Fibroblast of villous mesenchyme (primary cell): ENCODE measurements at regions not wholly inside any gene's neighbourhood (a gene's known extent, or its start where the extent isn't known, plus 50 kb on each side); places are given as distances from the start of the nearest gene placed in this dataset.

Experiments used
- DNase-seq: peaks from one replicate; pipeline ENCODE4 v3.0.0-alpha.2; 2010; ENCODE audit warnings: low read depth
- H3K4me3 ChIP-seq: 2 replicates; pipeline ENCODE4 v1.5.1; 2011; ENCODE audit warnings: low read depth, mild to moderate bottlenecking, low read length
- TF ChIP-seq, protein P1 (sequence below): IDR thresholded peaks from 2 replicates; pipeline ENCODE4 v1.5.1; 2012; ENCODE audit warnings: low read depth, mild to moderate bottlenecking, low read length; ENCODE audit not compliant: insufficient read depth

DNA sequence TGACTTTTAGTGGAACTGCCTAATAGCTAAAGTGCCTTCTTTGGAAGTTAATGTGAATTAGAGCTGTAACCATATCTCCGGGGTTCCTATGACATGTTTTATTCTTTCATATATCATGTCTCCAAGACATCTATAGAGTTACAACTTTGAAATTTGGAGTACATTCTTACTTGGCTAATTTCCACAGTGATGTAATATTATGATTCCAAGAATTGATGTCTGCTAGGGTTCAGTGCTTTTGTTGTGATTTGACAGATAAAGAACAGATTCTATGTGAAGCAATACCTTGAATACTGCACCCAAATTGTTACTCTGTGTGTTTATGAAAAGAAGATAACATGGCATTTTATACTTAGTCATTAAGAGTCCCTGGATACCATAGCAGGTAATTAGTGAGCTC, 934.3 kb downstream of the NTRK3 start:
- TF ChIP-seq, protein P1, sequence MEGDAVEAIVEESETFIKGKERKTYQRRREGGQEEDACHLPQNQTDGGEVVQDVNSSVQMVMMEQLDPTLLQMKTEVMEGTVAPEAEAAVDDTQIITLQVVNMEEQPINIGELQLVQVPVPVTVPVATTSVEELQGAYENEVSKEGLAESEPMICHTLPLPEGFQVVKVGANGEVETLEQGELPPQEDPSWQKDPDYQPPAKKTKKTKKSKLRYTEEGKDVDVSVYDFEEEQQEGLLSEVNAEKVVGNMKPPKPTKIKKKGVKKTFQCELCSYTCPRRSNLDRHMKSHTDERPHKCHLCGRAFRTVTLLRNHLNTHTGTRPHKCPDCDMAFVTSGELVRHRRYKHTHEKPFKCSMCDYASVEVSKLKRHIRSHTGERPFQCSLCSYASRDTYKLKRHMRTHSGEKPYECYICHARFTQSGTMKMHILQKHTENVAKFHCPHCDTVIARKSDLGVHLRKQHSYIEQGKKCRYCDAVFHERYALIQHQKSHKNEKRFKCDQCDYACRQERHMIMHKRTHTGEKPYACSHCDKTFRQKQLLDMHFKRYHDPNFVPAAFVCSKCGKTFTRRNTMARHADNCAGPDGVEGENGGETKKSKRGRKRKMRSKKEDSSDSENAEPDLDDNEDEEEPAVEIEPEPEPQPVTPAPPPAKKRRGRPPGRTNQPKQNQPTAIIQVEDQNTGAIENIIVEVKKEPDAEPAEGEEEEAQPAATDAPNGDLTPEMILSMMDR: no peak
- DNase-seq: no peak
- H3K4me3 ChIP-seq: no peak overlapping the region

DNA sequence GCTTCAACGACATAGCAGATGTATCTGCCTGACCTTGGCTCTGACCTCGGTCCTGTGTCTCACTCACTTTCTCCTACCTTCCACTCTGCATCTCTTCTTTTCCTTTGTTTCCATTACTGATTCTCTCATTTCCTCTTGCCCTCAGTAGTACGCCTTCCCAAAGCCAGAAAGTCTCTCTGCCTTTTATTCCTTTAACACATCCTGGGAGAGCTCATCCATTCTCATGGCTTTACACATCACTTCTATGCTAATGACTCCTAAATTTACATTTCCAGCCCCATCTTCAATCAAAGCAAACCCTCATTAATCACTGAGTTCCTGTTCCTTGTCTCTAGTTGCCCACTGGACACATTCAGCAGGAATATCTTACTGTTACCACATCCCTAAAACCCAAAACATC, 938.6 kb downstream of the NTRK3 start:
- no peak overlapping the region for H3K4me3 ChIP-seq
- DNase-seq: no peak
- TF ChIP-seq, protein P1: no peak

DNA sequence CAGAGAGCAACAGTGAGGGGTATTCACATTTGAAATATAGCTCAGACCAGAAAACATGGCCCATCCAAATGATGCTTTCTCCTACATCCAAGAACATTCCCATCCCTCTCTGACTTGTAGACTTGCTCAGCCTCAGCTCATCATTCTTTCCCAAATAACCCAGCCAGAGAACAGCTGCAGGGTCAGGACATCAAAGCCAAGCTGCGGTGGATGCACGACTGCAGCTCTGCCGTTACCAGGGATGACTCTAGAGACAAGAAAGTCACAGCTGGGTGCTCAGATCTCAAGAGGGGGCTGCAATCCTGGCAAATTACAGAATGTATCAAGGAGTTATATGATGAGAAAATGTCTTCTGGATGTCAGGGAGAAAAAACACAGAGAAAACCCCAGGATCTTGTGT, 944.3 kb downstream of the NTRK3 start:
- H3K4me3 ChIP-seq: no peak overlapping the region
- TF ChIP-seq, protein P1: no peak
- DNase-seq: no peak

DNA sequence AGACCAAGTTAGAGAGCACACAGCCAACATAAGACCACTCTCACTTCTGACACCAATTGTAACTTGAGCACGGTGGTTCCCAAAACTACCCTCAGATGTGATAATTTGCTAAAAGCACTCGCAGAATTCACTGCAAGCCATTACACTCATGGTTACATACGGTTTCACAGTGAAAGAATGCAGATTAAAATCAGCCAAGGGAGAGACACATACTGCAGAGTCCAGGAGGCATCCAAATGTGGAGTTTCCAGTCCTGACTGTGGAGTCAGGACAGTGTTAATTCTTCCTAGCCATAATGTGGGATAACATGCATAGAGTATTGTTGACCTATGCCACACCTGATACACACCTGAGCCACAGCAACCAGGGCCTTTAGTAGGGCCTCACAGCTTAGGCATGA, 956.4 kb downstream of the NTRK3 start:
- TF ChIP-seq, protein P1: no peak
- no peak overlapping the region for H3K4me3 ChIP-seq
- DNase-seq: no peak

DNA sequence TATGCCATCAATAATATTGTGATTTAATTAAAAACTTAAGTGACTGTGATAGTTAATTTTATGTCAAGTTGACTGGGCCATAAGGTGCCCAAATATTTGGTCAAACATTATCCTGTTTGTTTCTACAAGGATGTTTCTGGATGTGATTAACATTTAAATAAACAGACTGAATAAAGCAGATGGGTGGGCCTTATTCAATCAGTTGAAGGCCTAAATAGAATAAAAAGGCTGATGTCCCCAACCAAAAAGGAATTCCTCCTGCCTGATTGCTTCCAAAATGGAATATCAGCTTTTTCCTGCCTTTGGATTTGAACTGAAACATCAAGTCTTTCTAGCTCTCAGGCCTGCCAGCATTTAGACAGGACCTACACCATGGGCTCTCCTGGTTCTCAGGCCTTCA, 961.7 kb downstream of the NTRK3 start:
- H3K4me3 ChIP-seq: no peak overlapping the region
- no peak for DNase-seq
- TF ChIP-seq, protein P1: no peak

DNA sequence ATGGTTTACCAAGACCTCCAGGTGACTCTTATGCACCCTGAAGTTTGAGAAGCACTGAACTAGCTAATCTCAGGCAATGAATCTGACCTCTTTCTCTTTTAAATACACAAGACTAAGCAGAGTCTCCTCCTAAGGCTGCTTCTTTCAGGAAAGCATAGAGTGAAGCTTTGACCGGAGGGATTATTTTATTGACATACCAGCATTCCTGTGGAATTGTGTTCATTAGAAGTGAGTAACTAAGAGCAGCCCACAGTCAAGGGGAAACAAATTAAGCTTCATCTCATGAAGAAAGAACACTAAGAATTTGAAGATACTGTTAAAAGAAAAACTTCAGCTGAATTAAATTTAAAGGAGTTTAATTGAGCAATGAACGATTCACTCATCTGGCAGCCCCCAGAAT, 963.5 kb downstream of the NTRK3 start:
- no peak overlapping the region for H3K4me3 ChIP-seq
- DNase-seq: peak; percentile 49
- TF ChIP-seq, protein P1: no peak

DNA sequence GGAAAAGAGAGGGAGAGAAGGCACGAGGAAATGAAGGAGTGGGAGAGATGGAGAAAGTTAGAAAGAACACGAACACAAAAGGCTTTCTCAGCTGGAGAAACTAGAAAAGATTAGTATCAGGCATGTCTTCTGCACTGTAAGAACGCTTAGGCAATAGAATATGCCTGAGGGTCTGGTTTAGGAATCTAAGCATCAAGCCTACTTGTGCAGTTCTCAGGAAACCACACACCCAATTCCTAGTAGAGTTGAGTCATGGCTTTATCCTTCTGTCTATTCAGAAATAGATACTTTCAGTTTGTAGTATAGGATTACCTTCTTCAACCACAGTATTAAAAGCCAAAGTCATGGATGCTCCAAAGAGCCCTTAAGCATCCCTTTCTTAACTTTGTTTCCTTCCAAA, 969.4 kb downstream of the NTRK3 start:
- TF ChIP-seq, protein P1: no peak
- peak; percentile 83 for DNase-seq
- no peak overlapping the region for H3K4me3 ChIP-seq
